ENCODE measurements at regions not wholly inside any gene's neighbourhood (a gene's known extent, or its start where the extent isn't known, plus 50 kb on each side); places are given as distances from the start of the nearest gene placed in this dataset.

DNA sequence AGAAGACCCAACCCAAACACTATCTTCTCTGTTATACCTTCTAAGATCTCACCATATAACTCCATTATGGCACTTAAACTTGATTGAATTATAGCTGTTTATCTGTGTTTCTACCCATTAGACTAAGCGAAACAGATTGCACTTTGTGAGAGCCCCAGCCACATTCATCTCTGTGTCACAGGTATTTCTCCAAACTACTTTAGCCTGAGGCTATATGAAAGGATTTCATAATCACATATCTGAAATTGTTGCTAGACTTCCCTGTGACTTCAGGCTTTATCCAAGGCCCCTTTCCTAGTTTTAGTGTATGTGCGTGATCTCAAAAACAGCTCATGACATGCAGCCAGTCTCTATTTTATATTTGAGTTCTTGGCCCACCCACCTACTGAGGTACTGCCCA is 745.0 kb upstream of the ACVR2A start:
- H3K36me3 ChIP-seq (ENCODE audit: insufficient read depth, low read length, poor library complexity, severe bottlenecking) = no peaks in the 10 kb centered on the region
- no peak overlapping the region for H3K27ac ChIP-seq (ENCODE audit: low read depth, low read length, poor library complexity, severe bottlenecking)
- no peaks in the 10 kb centered on the region for H3K9me3 ChIP-seq (ENCODE audit: low read depth, low read length, poor library complexity, severe bottlenecking)
- ChIA-PET CTCF (no interaction called here), POLR2A (ENCODE audit: low non-redundant PET) (no interaction called here)
- no peak overlapping the region for H3K4me3 ChIP-seq (ENCODE audit: low read depth, low read length, poor library complexity, severe bottlenecking)
- intact Hi-C loops (cut with micrococcal nuclease; ENCODE audit: unreplicated experiment) = no loop called here
- no peak for DNase-seq (ENCODE audit: low spot score)
- no peaks in the 10 kb centered on the region for H3K4me1 ChIP-seq (ENCODE audit: insufficient read depth, low read length, poor library complexity, severe bottlenecking)
- H3K27me3 ChIP-seq (replicated peaks; ENCODE audit: insufficient read depth, low read depth, low read length, poor library complexity) = no peaks in the 10 kb centered on the region
- BruUV-seq (replicated peaks) = no TSS peak
- TF ChIP-seq EZH2 (IDR thresholded peaks at IDR 0.05; ENCODE audit: borderline replicate concordance, low read depth, low read length, poor library complexity, severe bottlenecking) = no peak
- TF ChIP-seq, protein P1, sequence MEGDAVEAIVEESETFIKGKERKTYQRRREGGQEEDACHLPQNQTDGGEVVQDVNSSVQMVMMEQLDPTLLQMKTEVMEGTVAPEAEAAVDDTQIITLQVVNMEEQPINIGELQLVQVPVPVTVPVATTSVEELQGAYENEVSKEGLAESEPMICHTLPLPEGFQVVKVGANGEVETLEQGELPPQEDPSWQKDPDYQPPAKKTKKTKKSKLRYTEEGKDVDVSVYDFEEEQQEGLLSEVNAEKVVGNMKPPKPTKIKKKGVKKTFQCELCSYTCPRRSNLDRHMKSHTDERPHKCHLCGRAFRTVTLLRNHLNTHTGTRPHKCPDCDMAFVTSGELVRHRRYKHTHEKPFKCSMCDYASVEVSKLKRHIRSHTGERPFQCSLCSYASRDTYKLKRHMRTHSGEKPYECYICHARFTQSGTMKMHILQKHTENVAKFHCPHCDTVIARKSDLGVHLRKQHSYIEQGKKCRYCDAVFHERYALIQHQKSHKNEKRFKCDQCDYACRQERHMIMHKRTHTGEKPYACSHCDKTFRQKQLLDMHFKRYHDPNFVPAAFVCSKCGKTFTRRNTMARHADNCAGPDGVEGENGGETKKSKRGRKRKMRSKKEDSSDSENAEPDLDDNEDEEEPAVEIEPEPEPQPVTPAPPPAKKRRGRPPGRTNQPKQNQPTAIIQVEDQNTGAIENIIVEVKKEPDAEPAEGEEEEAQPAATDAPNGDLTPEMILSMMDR (conservative IDR thresholded peaks at IDR 0.05; ENCODE audit: low read depth, low read length) = no peak

DNA sequence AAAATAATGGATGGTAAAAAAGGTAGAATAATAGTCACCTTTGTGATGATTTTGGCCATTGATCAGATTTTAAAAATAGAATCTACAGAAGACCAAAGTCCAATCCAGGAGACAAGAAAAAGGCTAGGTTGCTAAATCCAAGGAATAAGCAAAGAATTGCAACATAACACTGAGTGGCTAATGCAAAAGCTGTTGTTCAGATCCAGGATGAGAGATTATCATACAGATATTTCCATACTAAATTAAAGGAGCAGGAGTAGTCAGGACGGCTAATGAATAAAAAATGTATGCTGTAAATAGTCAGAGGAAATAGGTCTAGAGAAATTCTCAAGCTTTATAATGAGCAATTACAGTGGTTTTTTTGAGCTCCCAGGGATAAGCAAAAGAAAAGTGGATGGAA is 745.9 kb upstream of the ACVR2A start:
- no peak overlapping the region for H3K27ac ChIP-seq (ENCODE audit: low read depth, low read length, poor library complexity, severe bottlenecking)
- intact Hi-C loops (cut with micrococcal nuclease; ENCODE audit: unreplicated experiment) = no loop called here
- no peak for TF ChIP-seq EZH2 (IDR thresholded peaks at IDR 0.05; ENCODE audit: borderline replicate concordance, low read depth, low read length, poor library complexity, severe bottlenecking)
- TF ChIP-seq, protein P1 (conservative IDR thresholded peaks at IDR 0.05; ENCODE audit: low read depth, low read length) = no peak

DNA sequence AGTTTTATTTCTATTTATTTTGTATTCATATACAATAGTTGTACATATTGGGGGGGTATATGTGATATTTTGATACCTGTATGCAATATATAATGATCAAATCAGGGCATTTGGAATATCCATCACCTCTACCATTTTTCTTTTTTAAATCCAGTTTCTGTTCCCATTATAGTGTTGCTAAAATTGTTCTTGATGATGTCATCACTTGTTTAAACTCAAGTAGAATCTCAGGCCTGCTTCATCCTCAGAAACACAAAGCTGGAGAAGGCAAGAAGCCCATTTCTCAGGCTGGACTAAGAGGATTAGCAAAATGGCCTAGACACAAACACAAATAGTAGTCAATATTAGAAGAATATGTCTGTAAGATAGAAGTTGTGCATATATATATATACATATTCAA is 747.1 kb upstream of the ACVR2A start:
- TF ChIP-seq, protein P1 (conservative IDR thresholded peaks at IDR 0.05; ENCODE audit: low read depth, low read length) = no peak

More for the DNA sequence above, 745.9 kb upstream of the ACVR2A start:
- Histone ChIP-seq H3K27me3 (replicated peaks; ENCODE audit: insufficient read depth, low read depth, low read length, poor library complexity) (no peaks in the 10 kb centered on the region), H3K36me3 (ENCODE audit: insufficient read depth, low read length, poor library complexity, severe bottlenecking) (no peaks in the 10 kb centered on the region), H3K4me3 (ENCODE audit: low read depth, low read length, poor library complexity, severe bottlenecking) (no peak overlapping the region), H3K9me3 (ENCODE audit: low read depth, low read length, poor library complexity, severe bottlenecking) (no peaks in the 10 kb centered on the region), H3K4me1 (ENCODE audit: insufficient read depth, low read length, poor library complexity, severe bottlenecking) (no peaks in the 10 kb centered on the region)
- no TSS peak for BruUV-seq (replicated peaks)
- no peak for DNase-seq (ENCODE audit: low spot score)
- ChIA-PET POLR2A (ENCODE audit: low non-redundant PET) (no interaction called here), CTCF (no interaction called here)

More for the DNA sequence above, 747.1 kb upstream of the ACVR2A start:
- Histone ChIP-seq H3K27me3 (replicated peaks; ENCODE audit: insufficient read depth, low read depth, low read length, poor library complexity) (no peaks in the 10 kb centered on the region), H3K4me1 (ENCODE audit: insufficient read depth, low read length, poor library complexity, severe bottlenecking) (no peaks in the 10 kb centered on the region), H3K9me3 (ENCODE audit: low read depth, low read length, poor library complexity, severe bottlenecking) (no peaks in the 10 kb centered on the region), H3K27ac (ENCODE audit: low read depth, low read length, poor library complexity, severe bottlenecking) (no peak overlapping the region), H3K36me3 (ENCODE audit: insufficient read depth, low read length, poor library complexity, severe bottlenecking) (no peaks in the 10 kb centered on the region), H3K4me3 (ENCODE audit: low read depth, low read length, poor library complexity, severe bottlenecking) (no peak overlapping the region)
- CTCF ChIA-PET = no interaction called here
- POLR2A ChIA-PET (ENCODE audit: low non-redundant PET) = no interaction called here
- intact Hi-C loops (cut with micrococcal nuclease; ENCODE audit: unreplicated experiment) = no loop called here
- no peak for DNase-seq (ENCODE audit: low spot score)
- BruUV-seq (replicated peaks) = no TSS peak
